BLaER1 treated with 17β-estradiol and CSF1 and Interleukin-3, amounts not matched to agents 10 nM and 100 nM (cell line): ENCODE measurements at regions not wholly inside any gene's neighbourhood (a gene's known extent, or its start where the extent isn't known, plus 50 kb on each side); places are given as distances from the start of the nearest gene placed in this dataset.

ENCODE experiments used
- H3K27ac ChIP-seq, 11 experiments: shearing (Covaris generic); formaldehyde crosslinking; 2 replicates each; pipeline ENCODE4 v1.8.1; 2022
- H3K27me3 ChIP-seq, 11 experiments: shearing (Covaris generic); formaldehyde crosslinking; 2 replicates each; pipeline ENCODE4 v1.8.1; 2022
- H3K36me3 ChIP-seq, 11 experiments: shearing (Covaris generic); formaldehyde crosslinking; 2 replicates each; pipeline ENCODE4 v1.8.1; 2022
- H3K4me1 ChIP-seq, 10 experiments: shearing (Covaris generic); formaldehyde crosslinking; 2 replicates each; pipeline ENCODE4 v1.8.1; 2022
- H3K4me2 ChIP-seq, 11 experiments: shearing (Covaris generic); formaldehyde crosslinking; 2 replicates each; pipeline ENCODE4 v1.8.1; 2022
- H3K4me3 ChIP-seq, 10 experiments: shearing (Covaris generic); formaldehyde crosslinking; 2 replicates each; pipeline ENCODE4 v1.8.1; 2022
- H3K9ac ChIP-seq, 11 experiments: shearing (Covaris generic); formaldehyde crosslinking; 2 replicates each; pipeline ENCODE4 v1.8.1; 2022
- H3K9me3 ChIP-seq, 11 experiments: shearing (Covaris generic); formaldehyde crosslinking; replicated peaks in 1 of 11; 2 replicates each; pipeline ENCODE4 v1.8.1; 2022
- H4K20me1 ChIP-seq, 11 experiments: shearing (Covaris generic); formaldehyde crosslinking; 2 replicates each; pipeline ENCODE4 v1.8.1; 2022
- Cebpa-rat ChIP-seq, 11 experiments: shearing (Covaris generic); IDR thresholded peaks; 2 replicates each; pipeline ENCODE4 v1.8.1; 2022

GRCh38 chr5:143472576-143472975 is 69.1 kb upstream of the NR3C1 start:
- H3K4me1 ChIP-seq, result peaks cover 0 to 6% (median 0%) of the 10 kb centered on the region in 10 experiments; a peak in 3 of 20 replicates
- no peaks in the 10 kb centered on the region for H4K20me1 ChIP-seq
- H3K9me3 ChIP-seq, result peaks cover 0 to 8% (median 0%) of the 10 kb centered on the region in 11 experiments; a peak in 3 of 22 replicates
- no peak overlapping the region for H3K4me3 ChIP-seq
- no peaks in the 10 kb centered on the region for H3K27me3 ChIP-seq
- H3K9ac ChIP-seq, result no peak overlapping the region
- TF ChIP-seq Cebpa-rat (IDR thresholded peaks at IDR 0.05), result no peak
- H3K36me3 ChIP-seq, result no peaks in the 10 kb centered on the region
- H3K4me2 ChIP-seq, result no peak overlapping the region
- H3K27ac ChIP-seq, result no peak overlapping the region

GRCh38 chr5:143471666-143472464 is 68.4 kb upstream of the NR3C1 start:
- Histone ChIP-seq H3K27ac (no peak overlapping the region), H4K20me1 (no peaks in the 10 kb centered on the region), H3K36me3 (no peaks in the 10 kb centered on the region), H3K9me3 (peaks cover 0 to 8% (median 0%) of the 10 kb centered on the region in 11 experiments; a peak in 3 of 22 replicates), H3K4me1 (peaks cover 0 to 6% (median 0%) of the 10 kb centered on the region in 10 experiments; a peak in 3 of 20 replicates), H3K4me2 (no peak overlapping the region), H3K27me3 (no peaks in the 10 kb centered on the region), H3K4me3 (no peak overlapping the region), H3K9ac (no peak overlapping the region)
- no peak for TF ChIP-seq Cebpa-rat (IDR thresholded peaks at IDR 0.05)

GRCh38 chr5:143471041-143471509 is 67.6 kb upstream of the NR3C1 start:
- Histone ChIP-seq H3K9me3 (peaks cover 0 to 8% (median 0%) of the 10 kb centered on the region in 11 experiments; a peak in 3 of 22 replicates), H3K9ac (no peak overlapping the region), H3K4me3 (no peak overlapping the region), H3K4me2 (no peak overlapping the region), H3K36me3 (no peaks in the 10 kb centered on the region), H3K27ac (no peak overlapping the region), H4K20me1 (no peaks in the 10 kb centered on the region), H3K27me3 (no peaks in the 10 kb centered on the region), H3K4me1 (no peaks in the 10 kb centered on the region; a peak in 1 of 20 replicates)
- no peak for TF ChIP-seq Cebpa-rat (IDR thresholded peaks at IDR 0.05)

GRCh38 chr5:143470120-143470519 is 66.6 kb upstream of the NR3C1 start:
- no peaks in the 10 kb centered on the region for H4K20me1 ChIP-seq
- H3K27ac ChIP-seq, result no peak overlapping the region
- no peak overlapping the region for H3K4me2 ChIP-seq
- no peak for TF ChIP-seq Cebpa-rat (IDR thresholded peaks at IDR 0.05)
- H3K9ac ChIP-seq, result no peak overlapping the region
- H3K4me1 ChIP-seq, result no peaks in the 10 kb centered on the region
- H3K27me3 ChIP-seq, result no peaks in the 10 kb centered on the region
- H3K36me3 ChIP-seq, result no peaks in the 10 kb centered on the region
- H3K9me3 ChIP-seq, result peaks cover 0 to 8% (median 0%) of the 10 kb centered on the region in 11 experiments; a peak in 5 of 22 replicates
- no peak overlapping the region for H3K4me3 ChIP-seq

DNA sequence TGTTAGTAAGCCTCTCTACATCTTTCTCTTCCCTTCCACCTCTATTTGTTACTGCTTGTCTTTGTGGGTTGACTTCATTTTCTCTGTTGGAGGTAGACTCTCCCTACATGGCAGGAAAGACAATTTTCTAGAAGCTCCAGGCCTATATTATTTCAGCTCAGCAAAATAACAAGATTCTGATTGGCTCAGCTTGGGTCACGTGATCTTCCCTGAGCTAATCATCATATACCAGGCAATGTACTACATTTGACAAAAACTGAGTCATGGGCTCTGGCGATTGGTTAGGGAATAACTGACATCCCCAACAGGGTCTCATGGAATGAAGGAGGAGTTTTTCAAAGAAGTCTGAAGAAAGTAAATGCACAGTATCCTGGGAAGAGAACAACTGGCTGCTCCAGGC is 65.6 kb upstream of the NR3C1 start:
- H3K4me2 ChIP-seq, result no peak overlapping the region
- H4K20me1 ChIP-seq, result no peaks in the 10 kb centered on the region
- no peak overlapping the region for H3K9ac ChIP-seq
- no peaks in the 10 kb centered on the region for H3K27me3 ChIP-seq
- H3K27ac ChIP-seq, result no peak overlapping the region
- no peaks in the 10 kb centered on the region for H3K36me3 ChIP-seq
- H3K9me3 ChIP-seq, result peaks cover 0 to 18% (median 5%) of the 10 kb centered on the region in 11 experiments; a peak in 11 of 22 replicates
- TF ChIP-seq Cebpa-rat (IDR thresholded peaks at IDR 0.05), result no peak
- no peaks in the 10 kb centered on the region for H3K4me1 ChIP-seq
- no peak overlapping the region for H3K4me3 ChIP-seq

DNA sequence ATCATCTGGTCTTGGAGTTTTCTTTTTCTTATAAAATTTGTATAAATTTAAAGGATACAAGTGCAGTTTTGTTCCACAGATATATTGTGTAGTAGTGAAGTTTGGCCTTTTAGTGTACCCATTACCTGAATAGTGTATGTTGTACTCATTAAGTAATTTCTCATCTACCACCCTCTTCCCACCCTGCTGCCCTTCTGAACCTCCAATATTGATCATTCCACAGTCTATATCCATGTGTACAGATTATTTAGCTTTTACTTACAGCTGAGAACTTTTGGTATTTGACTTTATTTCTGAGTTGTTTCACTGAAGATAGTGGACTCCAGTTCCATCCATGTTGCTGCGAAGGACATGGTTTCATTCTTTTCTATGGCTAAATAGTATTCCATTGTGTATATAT is 63.1 kb upstream of the NR3C1 start:
- Histone ChIP-seq H3K4me3 (no peak overlapping the region), H3K27me3 (no peaks in the 10 kb centered on the region)

GRCh38 chr5:143464723-143465490 is 61.4 kb upstream of the NR3C1 start:
- no peak for TF ChIP-seq Cebpa-rat (IDR thresholded peaks at IDR 0.05)

More for the DNA sequence above, 63.1 kb upstream of the NR3C1 start:
- no peak for TF ChIP-seq Cebpa-rat (IDR thresholded peaks at IDR 0.05)
- Histone ChIP-seq H3K4me2 (no peak overlapping the region), H4K20me1 (no peaks in the 10 kb centered on the region), H3K4me1 (no peaks in the 10 kb centered on the region), H3K27ac (no peak overlapping the region), H3K9me3 (peaks cover 0 to 23% (median 11%) of the 10 kb centered on the region in 11 experiments; a peak in 14 of 22 replicates), H3K9ac (no peak overlapping the region), H3K36me3 (no peaks in the 10 kb centered on the region)

GRCh38 chr5:143462431-143462830 is 58.9 kb upstream of the NR3C1 start:
- Histone ChIP-seq H3K27me3 (no peaks in the 10 kb centered on the region), H3K9ac (no peak overlapping the region), H3K4me2 (no peak overlapping the region), H3K4me3 (no peak overlapping the region), H4K20me1 (no peaks in the 10 kb centered on the region), H3K4me1 (peaks cover 0 to 4% (median 0%) of the 10 kb centered on the region in 10 experiments; a peak in 4 of 20 replicates), H3K9me3 (peaks cover 0 to 15% (median 9%) of the 10 kb centered on the region in 11 experiments; a peak in 14 of 22 replicates), H3K27ac (no peak overlapping the region), H3K36me3 (no peaks in the 10 kb centered on the region)
- no peak for TF ChIP-seq Cebpa-rat (IDR thresholded peaks at IDR 0.05)

More at GRCh38 chr5:143464723-143465490, 61.4 kb upstream of the NR3C1 start:
- Histone ChIP-seq H3K27ac (no peak overlapping the region), H3K27me3 (no peaks in the 10 kb centered on the region), H4K20me1 (no peaks in the 10 kb centered on the region), H3K4me3 (no peak overlapping the region), H3K36me3 (no peaks in the 10 kb centered on the region), H3K4me2 (no peak overlapping the region), H3K4me1 (no peaks in the 10 kb centered on the region), H3K9me3 (peaks cover 0 to 23% (median 11%) of the 10 kb centered on the region in 11 experiments; a peak in 14 of 22 replicates), H3K9ac (no peak overlapping the region)

DNA sequence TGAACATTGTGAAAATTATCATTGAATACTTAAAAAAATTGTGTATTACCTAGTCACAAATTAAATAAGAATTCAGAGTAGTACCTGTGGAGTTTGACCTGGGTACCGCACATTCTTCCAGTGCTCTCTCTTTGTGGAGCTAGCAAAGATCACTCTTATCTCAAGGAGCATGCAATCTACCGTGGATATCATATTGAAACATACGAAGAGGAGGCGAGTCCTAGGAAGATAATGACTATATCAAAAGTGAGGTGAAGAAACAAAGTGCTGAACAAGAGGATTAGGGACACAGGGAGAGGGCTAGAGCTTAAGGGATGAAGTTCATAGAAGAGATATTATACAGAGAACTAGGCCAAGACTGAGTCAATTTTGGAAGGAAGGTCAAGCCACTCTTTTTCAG is 55.9 kb upstream of the NR3C1 start:
- Histone ChIP-seq H3K4me3 (no peak overlapping the region), H4K20me1 (no peaks in the 10 kb centered on the region), H3K27me3 (no peaks in the 10 kb centered on the region), H3K4me2 (no peak overlapping the region), H3K4me1 (peaks cover 0 to 12% (median 0%) of the 10 kb centered on the region in 10 experiments; a peak in 5 of 20 replicates), H3K27ac (no peak overlapping the region), H3K36me3 (no peaks in the 10 kb centered on the region), H3K9me3 (peaks cover 0 to 11% (median 1%) of the 10 kb centered on the region in 11 experiments; a peak in 8 of 22 replicates), H3K9ac (no peak overlapping the region)
- TF ChIP-seq Cebpa-rat (IDR thresholded peaks at IDR 0.05), result no peak
